Fibroblast of villous mesenchyme (primary cell): ENCODE measurements at regions not wholly inside any gene's neighbourhood (a gene's known extent, or its start where the extent isn't known, plus 50 kb on each side); places are given as distances from the start of the nearest gene placed in this dataset.

ENCODE experiments used
- DNase-seq: peaks from one replicate; pipeline ENCODE4 v3.0.0-alpha.2; 2010; ENCODE audit warnings: low read depth
- H3K4me3 ChIP-seq: 2 replicates; pipeline ENCODE4 v1.5.1; 2011; ENCODE audit warnings: low read depth, mild to moderate bottlenecking, low read length
- TF ChIP-seq, protein P1 (sequence below): IDR thresholded peaks from 2 replicates; pipeline ENCODE4 v1.5.1; 2012; ENCODE audit warnings: low read depth, mild to moderate bottlenecking, low read length; ENCODE audit not compliant: insufficient read depth

DNA sequence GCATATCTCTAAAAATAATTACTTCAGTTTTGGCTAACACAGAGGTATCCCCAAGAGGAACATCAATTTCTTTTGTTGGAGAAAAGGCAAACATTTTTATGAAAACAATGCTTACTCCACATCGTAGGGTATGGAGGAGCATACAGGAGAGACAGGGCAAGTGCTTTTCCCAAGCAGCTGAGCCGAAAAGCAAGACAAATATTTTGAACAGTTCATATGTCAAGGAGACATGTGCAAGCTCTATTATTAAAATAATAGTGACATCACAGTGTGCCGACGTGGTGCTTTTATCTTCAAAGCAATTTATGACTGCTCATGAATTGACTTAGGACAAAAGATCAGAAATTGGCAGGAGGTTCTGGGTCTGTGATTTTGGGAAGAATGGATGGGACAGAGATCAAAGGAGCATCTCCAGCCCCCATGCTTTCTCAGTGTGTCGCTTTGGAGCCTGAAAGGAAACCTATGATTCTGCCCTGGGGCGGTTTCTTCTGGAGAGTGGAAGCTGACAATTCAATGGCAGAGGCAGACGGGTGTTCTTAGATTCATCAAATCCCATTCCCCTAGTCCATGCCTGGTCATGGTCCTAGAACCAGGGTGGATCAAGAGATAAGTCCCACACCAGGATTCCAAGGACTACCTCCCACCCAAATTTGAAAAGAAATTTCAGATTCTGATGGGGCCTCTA lies 97.1 kb downstream of the JCAD start:
- DNase-seq = no peak
- TF ChIP-seq, protein P1, sequence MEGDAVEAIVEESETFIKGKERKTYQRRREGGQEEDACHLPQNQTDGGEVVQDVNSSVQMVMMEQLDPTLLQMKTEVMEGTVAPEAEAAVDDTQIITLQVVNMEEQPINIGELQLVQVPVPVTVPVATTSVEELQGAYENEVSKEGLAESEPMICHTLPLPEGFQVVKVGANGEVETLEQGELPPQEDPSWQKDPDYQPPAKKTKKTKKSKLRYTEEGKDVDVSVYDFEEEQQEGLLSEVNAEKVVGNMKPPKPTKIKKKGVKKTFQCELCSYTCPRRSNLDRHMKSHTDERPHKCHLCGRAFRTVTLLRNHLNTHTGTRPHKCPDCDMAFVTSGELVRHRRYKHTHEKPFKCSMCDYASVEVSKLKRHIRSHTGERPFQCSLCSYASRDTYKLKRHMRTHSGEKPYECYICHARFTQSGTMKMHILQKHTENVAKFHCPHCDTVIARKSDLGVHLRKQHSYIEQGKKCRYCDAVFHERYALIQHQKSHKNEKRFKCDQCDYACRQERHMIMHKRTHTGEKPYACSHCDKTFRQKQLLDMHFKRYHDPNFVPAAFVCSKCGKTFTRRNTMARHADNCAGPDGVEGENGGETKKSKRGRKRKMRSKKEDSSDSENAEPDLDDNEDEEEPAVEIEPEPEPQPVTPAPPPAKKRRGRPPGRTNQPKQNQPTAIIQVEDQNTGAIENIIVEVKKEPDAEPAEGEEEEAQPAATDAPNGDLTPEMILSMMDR = no peak
- H3K4me3 ChIP-seq = no peak overlapping the region

DNA sequence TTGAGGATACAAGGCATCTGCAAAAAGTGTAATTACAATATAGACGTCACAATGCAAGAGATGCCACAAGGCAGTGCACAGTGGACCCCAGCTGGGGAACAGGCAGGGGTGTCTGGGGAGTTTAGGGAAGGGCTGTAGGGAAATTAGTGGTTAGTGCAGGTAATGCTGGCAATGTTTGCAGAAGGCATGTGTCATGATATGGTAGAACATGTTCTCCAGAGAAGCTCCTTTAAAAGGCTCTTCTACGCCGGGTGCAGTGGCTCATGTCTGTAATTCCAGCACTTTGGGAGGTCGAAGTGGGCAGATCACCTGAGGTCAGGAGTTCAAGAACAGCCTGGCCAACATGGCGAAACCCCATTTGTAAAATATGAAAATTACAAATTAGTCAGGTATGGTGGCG lies 98.0 kb downstream of the JCAD start:
- TF ChIP-seq, protein P1 = no peak
- no peak for DNase-seq
- no peak overlapping the region for H3K4me3 ChIP-seq

DNA sequence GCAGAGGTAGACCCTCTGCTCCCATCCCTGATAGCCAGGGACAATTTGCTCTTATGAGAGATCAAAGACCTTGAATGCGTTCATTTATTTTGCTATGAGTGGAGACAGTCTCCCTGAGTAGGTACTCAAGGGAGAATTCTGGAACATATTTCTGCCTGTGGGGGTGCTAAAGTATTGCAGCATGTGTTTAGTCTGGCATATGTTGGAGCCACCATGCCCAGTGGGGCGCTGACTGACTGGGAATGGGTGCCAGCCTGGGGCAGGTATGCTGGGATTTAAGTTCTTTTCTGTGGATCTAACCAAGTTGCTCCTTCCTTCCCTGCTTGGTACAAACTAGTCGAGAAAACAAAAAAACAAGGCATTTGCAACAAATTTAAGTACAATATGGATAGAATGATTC lies 99.1 kb downstream of the JCAD start:
- TF ChIP-seq, protein P1 = no peak
- DNase-seq = no peak
- H3K4me3 ChIP-seq = no peak overlapping the region

DNA sequence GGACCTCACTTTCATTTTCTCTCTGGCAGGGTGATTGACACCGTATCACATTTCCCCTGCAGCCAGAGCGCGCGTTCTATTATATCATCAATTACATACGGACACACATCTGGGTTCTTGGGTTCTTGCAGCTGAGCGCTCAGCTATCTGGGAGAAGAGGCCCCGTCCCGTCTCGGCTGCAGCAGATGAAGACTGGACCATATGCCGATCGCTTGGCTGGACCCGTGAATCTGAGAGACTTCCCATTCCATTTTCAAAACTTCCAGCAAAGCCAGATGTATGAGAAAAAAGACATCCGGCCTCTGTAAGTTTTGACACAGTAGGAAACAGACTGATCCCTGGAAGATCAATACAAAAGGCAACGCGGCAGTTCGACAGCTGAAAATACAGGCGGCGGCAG lies 99.8 kb downstream of the JCAD start:
- TF ChIP-seq, protein P1 = no peak
- no peak overlapping the region for H3K4me3 ChIP-seq
- DNase-seq = no peak

DNA sequence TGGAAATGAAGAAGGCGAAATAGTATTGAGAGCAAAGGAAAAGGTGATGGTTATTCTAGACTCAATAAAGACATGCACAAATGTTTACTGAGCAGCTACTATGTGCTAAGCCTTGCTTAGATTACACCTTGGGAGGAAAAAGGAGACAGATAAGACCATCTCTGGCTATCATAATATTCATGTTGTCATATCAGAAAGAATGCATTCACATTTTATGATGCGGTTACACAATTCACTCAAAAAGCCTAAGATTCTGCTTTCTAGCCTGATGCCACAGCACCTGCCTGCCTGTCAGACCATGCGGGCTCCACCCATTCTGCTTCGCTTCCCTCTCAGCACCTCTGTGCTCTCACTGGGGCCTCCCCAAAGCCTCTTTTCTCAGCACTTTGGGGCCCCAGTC lies 100.9 kb downstream of the JCAD start:
- TF ChIP-seq, protein P1 = no peak
- no peak overlapping the region for H3K4me3 ChIP-seq
- DNase-seq = no peak

DNA sequence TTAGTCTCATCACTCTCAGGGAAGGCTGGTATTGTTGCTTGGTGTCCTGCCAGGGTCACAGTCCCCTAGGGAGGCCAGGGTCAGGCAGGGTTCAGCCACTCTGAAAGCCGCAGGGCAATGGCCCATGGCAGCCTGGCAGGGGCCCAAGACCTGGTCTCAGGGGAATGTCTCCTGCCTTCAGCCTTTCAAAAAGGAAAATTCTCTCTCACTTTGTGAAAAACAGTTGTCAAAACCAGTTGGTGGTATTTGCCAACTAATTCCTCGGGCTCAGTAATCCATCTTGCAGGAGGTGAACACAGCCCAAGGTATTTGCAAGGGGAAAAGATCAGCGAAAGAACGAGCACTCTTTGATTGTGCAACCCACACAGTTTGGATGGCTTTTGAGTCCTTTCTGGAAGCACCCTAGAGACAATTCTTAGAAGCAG lies 101.5 kb downstream of the JCAD start:
- no peak overlapping the region for H3K4me3 ChIP-seq
- DNase-seq = no peak
- TF ChIP-seq, protein P1 = no peak

DNA sequence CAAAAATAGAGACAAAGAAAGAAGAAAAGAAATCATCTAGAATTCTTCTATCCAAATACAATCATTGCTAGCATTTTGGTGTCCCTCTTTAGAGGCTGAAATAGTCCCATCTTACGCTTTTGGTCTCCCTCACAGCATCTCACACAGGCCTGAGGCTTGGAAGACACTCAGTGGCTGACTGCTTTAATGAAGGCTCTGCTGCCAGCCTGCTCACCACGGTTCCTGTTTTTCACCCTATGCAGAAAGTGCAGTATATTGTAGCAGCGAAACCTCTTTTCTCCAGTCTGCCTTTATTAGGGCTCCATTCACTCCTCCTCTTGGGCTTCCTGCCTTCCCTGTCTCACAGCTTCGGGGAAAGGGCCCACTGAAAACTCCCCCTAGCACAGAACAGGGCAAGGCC lies 102.2 kb downstream of the JCAD start:
- TF ChIP-seq, protein P1 = no peak
- DNase-seq = no peak
- no peak overlapping the region for H3K4me3 ChIP-seq
